Breast epithelium (tissue), 4 donors: ENCODE measurements at regions not wholly inside any gene's neighbourhood (a gene's known extent, or its start where the extent isn't known, plus 50 kb on each side); places are given as distances from the start of the nearest gene placed in this dataset.
"Not testable (repeated sequence)": the region's sequence is repeated elsewhere in the genome, so short reads cannot be mapped to it uniquely, and the experiment has no call there.

Experiments used
- DNase-seq, 2 donors: peaks; one replicate each; pipeline ENCODE4 v3.0.0-alpha.2; 2019; ENCODE audit warnings: low spot score in 2 of 2
- H3K27ac ChIP-seq, 2 donors: fragments of 200-600 bp; sonication (generic) in 1 of 2; one replicate each; pipeline ENCODE4 v1.5.1; 2016 to 2019; ENCODE audit warnings: mild to moderate bottlenecking in 1 of 2
- H3K27me3 ChIP-seq, 2 donors: fragments of 200-600 bp; sonication (generic) in 1 of 2; one replicate each; pipeline versions ENCODE4 v1.5.1 to v1.6.0; 2017 to 2019; ENCODE audit warnings: control low read depth in 1 of 2, mild to moderate bottlenecking in 1 of 2
- H3K36me3 ChIP-seq: fragments of 200-600 bp; one replicate; pipeline ENCODE4 v1.5.1; 2019
- H3K4me1 ChIP-seq, 2 donors: fragments of 200-600 bp; sonication (generic); one replicate each; pipeline ENCODE4 v1.5.1; 2016 to 2019; ENCODE audit warnings: control low read depth in 1 of 2
- H3K4me3 ChIP-seq, 3 donors: fragments of 200-600 bp; sonication (generic); 1 replicate in 2 of 3; 2 replicates in 1 of 3; pipeline ENCODE4 v1.5.1; 2016 to 2019; ENCODE audit warnings: mild to moderate bottlenecking in 3 of 3, moderate library complexity in 2 of 3
- H3K9me3 ChIP-seq, 2 donors: fragments of 200-600 bp; sonication (generic) in 1 of 2; one replicate each; pipeline ENCODE4 v1.5.1; 2016 to 2019; ENCODE audit warnings: control low read depth in 1 of 2
- POLR2A ChIP-seq: fragments of 450-650 bp; IDR thresholded peaks from one replicate; pipeline ENCODE4 v1.6.1; 2016; ENCODE audit warnings: antibody characterized with exemption, mild to moderate bottlenecking, moderate library complexity
- POLR2AphosphoS5 ChIP-seq, 3 donors: sonication (generic); formaldehyde crosslinking; IDR thresholded peaks; one replicate each; pipeline ENCODE4 v1.6.1; 2017; ENCODE audit warnings: antibody characterized with exemption in 3 of 3
- intact Hi-C: fragments of 100-400 bp; cut with DNase I; formaldehyde crosslinking; loops from one replicate; pipeline ENCODE4 v1.15.1; 2023; ENCODE audit warnings: low total_unique reads
- TF ChIP-seq, protein P1 (sequence below), 3 donors: fragments of 450-650 bp; IDR thresholded peaks; one replicate each; pipeline ENCODE4 v1.5.1; 2016 to 2017; ENCODE audit warnings: antibody characterized with exemption in 3 of 3, mild to moderate bottlenecking in 3 of 3, moderate library complexity in 3 of 3

DNA sequence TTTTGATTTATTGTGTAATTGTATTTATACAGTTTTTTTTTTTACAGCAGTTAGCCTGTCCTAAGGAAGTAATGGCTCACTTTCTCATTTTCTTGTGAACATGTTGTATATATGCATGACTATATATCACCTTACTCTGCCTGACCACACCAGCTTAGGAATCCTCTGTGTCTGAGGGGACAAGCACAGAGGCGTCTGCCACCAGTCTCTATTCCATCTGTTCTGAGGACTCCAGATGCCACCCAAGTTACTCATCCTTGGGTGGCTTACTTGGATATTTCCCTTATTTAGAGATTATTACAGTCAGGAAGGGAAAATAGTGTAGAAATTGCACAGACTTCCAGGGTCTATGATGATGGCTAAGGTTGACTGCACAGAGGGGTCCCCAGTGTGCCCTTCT is 256.3 kb upstream of the C9orf72 start:
- TF ChIP-seq POLR2AphosphoS5 (IDR thresholded peaks at IDR 0.05) (no peak), POLR2A (no peak)
- TF ChIP-seq, protein P1, sequence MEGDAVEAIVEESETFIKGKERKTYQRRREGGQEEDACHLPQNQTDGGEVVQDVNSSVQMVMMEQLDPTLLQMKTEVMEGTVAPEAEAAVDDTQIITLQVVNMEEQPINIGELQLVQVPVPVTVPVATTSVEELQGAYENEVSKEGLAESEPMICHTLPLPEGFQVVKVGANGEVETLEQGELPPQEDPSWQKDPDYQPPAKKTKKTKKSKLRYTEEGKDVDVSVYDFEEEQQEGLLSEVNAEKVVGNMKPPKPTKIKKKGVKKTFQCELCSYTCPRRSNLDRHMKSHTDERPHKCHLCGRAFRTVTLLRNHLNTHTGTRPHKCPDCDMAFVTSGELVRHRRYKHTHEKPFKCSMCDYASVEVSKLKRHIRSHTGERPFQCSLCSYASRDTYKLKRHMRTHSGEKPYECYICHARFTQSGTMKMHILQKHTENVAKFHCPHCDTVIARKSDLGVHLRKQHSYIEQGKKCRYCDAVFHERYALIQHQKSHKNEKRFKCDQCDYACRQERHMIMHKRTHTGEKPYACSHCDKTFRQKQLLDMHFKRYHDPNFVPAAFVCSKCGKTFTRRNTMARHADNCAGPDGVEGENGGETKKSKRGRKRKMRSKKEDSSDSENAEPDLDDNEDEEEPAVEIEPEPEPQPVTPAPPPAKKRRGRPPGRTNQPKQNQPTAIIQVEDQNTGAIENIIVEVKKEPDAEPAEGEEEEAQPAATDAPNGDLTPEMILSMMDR (IDR thresholded peaks at IDR 0.05): no peak
- H3K36me3 ChIP-seq: no peaks in the 10 kb centered on the region
- no peak overlapping the region for H3K27ac ChIP-seq
- DNase-seq: no peak
- no peak overlapping the region for H3K4me3 ChIP-seq
- no peaks in the 10 kb centered on the region for H3K27me3 ChIP-seq
- intact Hi-C loops: no loop called here
- no peaks in the 10 kb centered on the region for H3K4me1 ChIP-seq
- H3K9me3 ChIP-seq: no peaks in the 10 kb centered on the region

DNA sequence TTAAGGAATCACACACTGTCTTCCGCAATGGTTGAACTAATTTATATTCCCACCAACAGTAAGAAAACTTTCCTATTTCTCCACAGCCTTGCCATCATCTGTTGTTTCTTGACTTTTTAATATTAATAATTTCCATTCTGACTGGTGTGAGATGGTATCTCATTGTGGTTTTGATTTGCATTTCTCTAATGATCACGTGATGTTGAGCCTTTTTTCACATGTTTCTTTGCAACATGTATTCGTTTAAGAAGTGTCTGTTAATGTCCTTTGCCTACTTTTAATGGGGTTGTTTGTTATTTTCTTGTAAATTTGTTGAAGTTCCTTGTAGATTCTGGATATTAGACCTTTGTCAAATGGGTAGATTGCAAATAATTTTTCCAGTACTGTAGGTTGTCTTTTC is 258.8 kb upstream of the C9orf72 start:
- intact Hi-C loops, H3K4me3 ChIP-seq, H3K4me1 ChIP-seq, H3K36me3 ChIP-seq, H3K27ac ChIP-seq, H3K27me3 ChIP-seq, H3K9me3 ChIP-seq, DNase-seq: not testable (repeated sequence)

DNA sequence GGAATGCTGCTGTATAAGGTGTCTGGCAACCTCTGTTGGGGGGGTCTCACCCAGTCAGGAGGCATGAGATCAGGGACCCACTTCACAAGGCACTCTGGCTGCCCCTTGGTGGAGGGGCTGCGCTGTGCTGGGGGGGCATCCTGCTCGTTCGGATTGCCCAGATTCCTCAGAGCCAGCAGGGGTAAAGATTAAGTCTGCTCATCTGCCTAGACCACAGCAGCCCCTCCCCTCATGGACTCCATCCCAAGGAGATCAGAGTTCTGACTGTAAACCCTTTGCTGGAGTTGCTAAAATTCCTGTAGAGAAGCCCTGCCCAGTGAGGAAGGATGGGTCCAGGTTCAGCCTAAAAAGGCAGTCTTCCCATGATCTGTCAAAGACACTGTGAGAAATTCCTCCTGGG is 262.0 kb upstream of the C9orf72 start:
- no peak for TF ChIP-seq POLR2A
- TF ChIP-seq, protein P1 (IDR thresholded peaks at IDR 0.05): no peak
- TF ChIP-seq POLR2AphosphoS5 (IDR thresholded peaks at IDR 0.05): no peak
- H3K4me3 ChIP-seq: no peak overlapping the region
- H3K27me3 ChIP-seq: no peaks in the 10 kb centered on the region
- H3K36me3 ChIP-seq: no peaks in the 10 kb centered on the region
- DNase-seq: no peak
- no peaks in the 10 kb centered on the region for H3K9me3 ChIP-seq
- no peak overlapping the region for H3K27ac ChIP-seq
- intact Hi-C loops: no loop called here
- H3K4me1 ChIP-seq: no peaks in the 10 kb centered on the region

DNA sequence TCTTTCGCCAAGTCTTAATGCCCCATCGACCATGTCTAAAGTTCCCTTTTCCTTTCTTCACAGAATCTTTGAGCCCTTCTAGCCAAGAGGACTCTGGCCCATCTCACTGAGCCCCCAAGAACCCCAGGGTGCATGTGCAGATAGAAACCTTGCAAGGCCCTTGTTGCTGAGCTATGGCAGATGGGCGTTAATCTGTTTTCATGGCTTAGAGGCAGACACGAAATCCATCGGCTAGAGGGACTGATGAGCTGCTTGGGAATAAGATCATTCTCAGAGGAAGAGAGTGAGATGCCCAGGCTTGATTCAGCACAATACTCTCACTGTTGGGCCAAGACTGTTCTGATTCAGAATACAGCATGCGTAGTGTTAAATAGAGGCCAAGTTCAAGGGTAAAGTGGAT is 262.5 kb upstream of the C9orf72 start:
- no peaks in the 10 kb centered on the region for H3K4me1 ChIP-seq
- H3K27me3 ChIP-seq: no peaks in the 10 kb centered on the region
- no peaks in the 10 kb centered on the region for H3K36me3 ChIP-seq
- H3K27ac ChIP-seq: no peak overlapping the region
- H3K4me3 ChIP-seq: no peak overlapping the region
- H3K9me3 ChIP-seq: no peaks in the 10 kb centered on the region
- no peak for TF ChIP-seq POLR2AphosphoS5 (IDR thresholded peaks at IDR 0.05)
- TF ChIP-seq POLR2A: no peak
- TF ChIP-seq, protein P1 (IDR thresholded peaks at IDR 0.05): no peak
- no peak for DNase-seq
- intact Hi-C loops: no loop called here

DNA sequence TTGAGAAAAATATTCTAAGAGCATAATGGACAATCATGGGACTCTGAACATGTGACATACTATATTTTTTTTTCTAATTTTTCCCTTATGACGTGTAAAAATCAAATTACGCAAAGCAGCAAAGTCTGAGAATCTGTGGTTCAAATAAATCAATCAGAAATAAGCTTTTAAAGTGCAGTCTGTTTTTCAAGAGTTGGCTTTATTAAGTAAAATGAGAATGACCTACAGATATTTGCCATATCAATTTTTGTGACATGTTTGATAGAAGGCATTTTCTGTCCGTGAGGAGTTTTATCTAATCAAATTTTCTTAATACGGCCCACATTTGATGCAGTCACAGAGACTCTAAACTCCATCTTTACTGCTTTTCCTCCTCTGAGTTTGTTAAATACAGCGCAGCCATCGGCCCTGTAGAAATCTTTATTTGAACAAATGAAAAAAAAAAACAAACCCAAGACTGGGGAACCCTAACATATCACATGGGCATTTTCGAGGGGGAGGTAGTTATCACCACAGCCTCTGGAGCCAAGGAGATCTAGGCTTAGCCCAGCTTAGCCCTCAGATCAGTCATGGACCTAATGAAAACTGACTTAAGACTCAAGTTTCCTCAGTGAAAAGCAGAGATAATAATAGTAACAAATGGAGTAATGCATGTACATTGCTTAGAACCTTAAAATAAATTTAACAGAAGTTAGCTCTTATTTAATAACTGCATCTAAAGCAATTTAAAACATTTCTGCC is 263.6 kb upstream of the C9orf72 start:
- TF ChIP-seq POLR2A (no peak), POLR2AphosphoS5 (IDR thresholded peaks at IDR 0.05) (no peak)
- TF ChIP-seq, protein P1 (IDR thresholded peaks at IDR 0.05): no peak
- Histone ChIP-seq H3K27ac (no peak overlapping the region), H3K9me3 (no peaks in the 10 kb centered on the region), H3K4me3 (no peak overlapping the region), H3K36me3 (no peaks in the 10 kb centered on the region), H3K27me3 (no peaks in the 10 kb centered on the region), H3K4me1 (no peaks in the 10 kb centered on the region)
- no peak for DNase-seq
- intact Hi-C loops: no loop called here

DNA sequence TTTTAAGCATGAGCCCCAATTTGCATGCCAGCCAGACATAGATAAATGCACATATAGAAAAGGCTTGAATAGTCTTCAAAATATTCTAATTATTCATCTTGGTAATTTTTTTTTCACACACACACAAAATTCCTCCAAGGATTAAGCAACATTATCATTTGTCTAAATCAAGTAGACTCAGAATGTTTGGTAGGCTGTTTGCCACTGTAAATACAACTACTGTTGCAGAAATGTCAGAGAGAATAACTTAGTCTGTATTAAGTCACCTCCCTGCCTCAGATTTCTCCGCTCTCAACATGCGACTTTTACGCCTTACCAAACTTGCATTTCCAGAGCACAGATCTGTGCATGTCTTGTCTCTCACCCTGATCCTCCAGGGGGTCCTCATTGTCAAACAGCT is 265.6 kb upstream of the C9orf72 start:
- no peak overlapping the region for H3K4me3 ChIP-seq
- H3K9me3 ChIP-seq: no peaks in the 10 kb centered on the region
- H3K27me3 ChIP-seq: no peaks in the 10 kb centered on the region
- intact Hi-C loops: no loop called here
- TF ChIP-seq POLR2A: no peak
- no peak for TF ChIP-seq POLR2AphosphoS5 (IDR thresholded peaks at IDR 0.05)
- TF ChIP-seq, protein P1 (IDR thresholded peaks at IDR 0.05): no peak
- no peak for DNase-seq
- H3K27ac ChIP-seq: no peak overlapping the region
- H3K4me1 ChIP-seq: no peaks in the 10 kb centered on the region
- no peaks in the 10 kb centered on the region for H3K36me3 ChIP-seq

DNA sequence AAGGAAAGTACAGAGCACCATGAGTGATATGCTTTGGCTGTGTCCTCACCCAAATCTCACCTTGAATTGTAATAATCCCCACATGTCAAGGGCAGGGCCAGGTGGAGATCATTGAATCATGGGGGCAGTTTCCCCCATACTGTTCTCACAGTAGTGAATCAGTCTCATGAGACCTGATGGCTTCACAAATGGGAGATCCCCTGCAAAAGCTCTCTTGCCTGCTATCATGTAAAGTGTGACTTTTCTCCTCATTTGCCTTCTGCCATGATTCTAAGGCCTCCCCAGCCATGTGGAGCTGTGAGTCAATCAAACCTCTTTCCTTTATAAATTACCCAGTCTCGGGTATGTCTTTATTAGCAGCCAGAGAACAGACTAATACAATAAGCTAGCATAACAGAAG is 266.5 kb upstream of the C9orf72 start:
- intact Hi-C loops, DNase-seq, H3K27ac ChIP-seq: not testable (repeated sequence)

More for the DNA sequence above, 266.5 kb upstream of the C9orf72 start:
- H3K36me3 ChIP-seq, H3K27me3 ChIP-seq, H3K4me3 ChIP-seq, H3K9me3 ChIP-seq, H3K4me1 ChIP-seq: not testable (repeated sequence)
